HEK293T (cell line): ENCODE measurements at regions not wholly inside any gene's neighbourhood (a gene's known extent, or its start where the extent isn't known, plus 50 kb on each side); places are given as distances from the start of the nearest gene placed in this dataset.

Experiments used
- FOXM1 ChIP-seq: fragments of 450-650 bp; IDR thresholded peaks from 2 replicates; pipeline ENCODE4 v1.6.1; 2017; ENCODE audit warnings: mild to moderate bottlenecking, borderline replicate concordance
- LEF1 ChIP-seq: fragments of 450-650 bp; IDR thresholded peaks from 2 replicates; pipeline ENCODE4 v1.6.1; 2017; ENCODE audit warnings: mild to moderate bottlenecking, borderline replicate concordance

GRCh38 chr13:79090552-79091124, 315.4 kb downstream of the RBM26 start:
- no peak for TF ChIP-seq FOXM1
- TF ChIP-seq LEF1 = no peak
